M059J (cell line): ENCODE measurements at regions not wholly inside any gene's neighbourhood (a gene's known extent, or its start where the extent isn't known, plus 50 kb on each side); places are given as distances from the start of the nearest gene placed in this dataset.
A peak's percentile ranks its signal among the peaks of the same experiment; 100 is the strongest.
"Not testable (repeated sequence)": the region's sequence is repeated elsewhere in the genome, so short reads cannot be mapped to it uniquely, and the experiment has no call there.

Experiments used
- DNase-seq: peaks from one replicate; pipeline ENCODE4 v3.0.0-alpha.2; 2012; ENCODE audit warnings: low read depth

- DNase-seq, result peak; percentile 73
Measured at GRCh38 chr14:53670701-53671100, 285.9 kb downstream of the BMP4 start.

GRCh38 chr14:53668897-53669296 is 287.7 kb downstream of the BMP4 start:
- DNase-seq, result peak; percentile 61

GRCh38 chr14:53663709-53664108 is 292.9 kb downstream of the BMP4 start:
- peak; percentile 37 for DNase-seq

- DNase-seq, result no peak
Measured at GRCh38 chr14:53655080-53655785, 301.4 kb downstream of the BMP4 start.

DNA sequence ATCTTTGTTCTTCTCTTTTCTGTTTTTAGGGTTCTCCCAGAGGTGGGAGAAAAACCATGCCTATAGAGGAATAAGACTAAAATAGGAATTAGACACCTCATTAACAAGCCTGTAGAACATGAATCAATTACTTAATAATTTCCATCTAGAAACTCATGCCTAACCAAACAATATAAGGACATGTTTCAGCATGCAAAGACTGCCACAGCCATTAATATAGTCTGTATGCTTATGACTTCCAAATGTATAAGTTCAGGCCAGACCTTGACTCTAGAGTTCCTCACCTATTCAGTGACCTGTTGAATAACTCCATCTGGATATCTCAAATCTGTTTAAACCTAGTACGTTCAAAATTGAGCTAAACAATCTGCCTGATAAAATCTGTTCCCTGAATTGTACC is 304.6 kb downstream of the BMP4 start:
- DNase-seq, result no peak

DNA sequence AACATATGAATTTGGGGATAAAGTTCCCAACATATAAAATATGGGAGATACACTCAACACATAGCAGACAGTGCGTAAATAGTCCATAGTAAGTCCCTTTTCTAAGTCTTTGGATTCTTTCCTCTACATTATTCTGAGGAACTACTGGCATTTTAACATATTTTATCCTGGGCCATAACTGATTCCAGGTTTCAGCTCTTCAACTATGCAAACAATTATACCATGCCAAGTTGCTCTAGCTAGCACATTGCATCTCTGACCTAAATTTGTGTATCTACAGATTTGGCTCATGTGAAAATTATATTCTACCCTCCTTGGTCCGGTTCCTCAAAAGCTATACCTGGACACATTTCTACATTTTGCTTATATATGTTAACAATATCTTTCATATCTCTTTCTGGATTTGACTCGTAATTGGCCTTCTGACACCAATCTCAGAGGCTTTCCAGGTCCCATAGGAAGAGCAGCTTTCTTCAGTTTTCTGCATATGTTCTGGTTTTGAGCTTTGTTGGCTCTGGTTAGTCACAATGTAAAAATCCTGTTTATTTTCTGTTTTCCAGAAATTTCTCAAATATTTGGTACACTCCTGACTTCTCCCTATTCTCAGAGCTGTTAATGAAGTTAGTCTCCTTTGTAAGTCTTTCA is 305.4 kb downstream of the BMP4 start:
- DNase-seq, result no peak

DNA sequence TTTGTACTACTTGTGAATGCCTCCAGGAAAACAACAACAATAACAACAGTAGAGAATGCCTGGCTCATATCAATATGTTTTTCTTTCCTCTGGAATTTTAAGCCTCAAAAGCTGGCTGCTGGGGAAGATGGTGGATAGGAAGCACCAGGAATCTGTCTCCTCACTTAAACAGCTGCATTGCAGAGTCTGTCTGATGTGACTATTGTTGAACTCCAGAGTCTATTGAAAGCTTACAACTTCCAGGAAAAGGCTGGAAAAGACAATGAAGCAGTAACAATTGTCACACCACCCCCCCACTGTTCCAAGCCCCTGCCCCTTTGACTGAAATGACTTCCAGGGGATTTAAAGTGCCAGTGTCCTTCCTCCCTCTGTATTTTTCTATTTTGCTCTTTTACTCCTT is 309.7 kb downstream of the BMP4 start:
- no peak for DNase-seq

- DNase-seq, result peak; percentile 44
Measured at GRCh38 chr14:53640695-53641094, 315.9 kb downstream of the BMP4 start.

DNA sequence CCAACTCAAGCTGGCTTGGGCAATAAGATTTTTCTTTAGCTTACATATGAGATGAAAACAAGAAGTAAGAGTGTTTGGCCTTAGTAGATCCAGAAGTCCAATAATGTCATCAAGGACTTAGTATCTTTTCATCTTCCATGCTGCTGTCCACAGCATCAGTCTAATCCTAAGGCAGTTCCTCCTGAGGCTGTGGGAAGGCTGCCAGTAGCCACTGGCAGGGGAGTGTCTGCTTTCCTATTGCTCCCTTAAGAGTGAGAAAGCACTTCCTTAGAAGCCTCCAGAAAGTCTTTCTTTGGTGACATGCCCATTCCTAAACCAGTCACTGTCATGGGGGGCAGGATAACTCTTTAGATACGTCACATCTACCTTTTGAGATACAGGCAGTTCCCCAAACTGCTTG is 317.7 kb downstream of the BMP4 start:
- DNase-seq, result peak; percentile 33

- no peak for DNase-seq
Measured at GRCh38 chr14:53634793-53635192, 321.8 kb downstream of the BMP4 start.

DNA sequence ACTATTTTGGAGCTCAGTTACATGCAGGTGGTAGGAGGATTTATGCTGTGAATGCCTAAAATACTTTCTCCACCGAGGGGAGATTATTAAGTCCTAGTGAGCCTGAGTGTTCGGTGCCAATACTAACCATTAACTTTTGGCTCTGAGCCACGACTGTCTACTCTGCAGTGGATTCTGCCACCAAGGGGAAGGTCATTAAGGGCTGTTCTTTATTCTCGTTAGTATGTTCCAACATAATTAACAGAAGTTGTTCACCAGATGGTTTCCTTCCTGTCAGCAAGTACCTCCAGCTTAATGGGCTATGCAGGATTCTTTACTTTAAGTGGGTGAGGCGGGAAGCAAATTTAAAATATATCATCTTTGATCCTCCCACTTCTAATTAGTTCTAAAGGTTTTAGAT is 326.3 kb downstream of the BMP4 start:
- no peak for DNase-seq

DNA sequence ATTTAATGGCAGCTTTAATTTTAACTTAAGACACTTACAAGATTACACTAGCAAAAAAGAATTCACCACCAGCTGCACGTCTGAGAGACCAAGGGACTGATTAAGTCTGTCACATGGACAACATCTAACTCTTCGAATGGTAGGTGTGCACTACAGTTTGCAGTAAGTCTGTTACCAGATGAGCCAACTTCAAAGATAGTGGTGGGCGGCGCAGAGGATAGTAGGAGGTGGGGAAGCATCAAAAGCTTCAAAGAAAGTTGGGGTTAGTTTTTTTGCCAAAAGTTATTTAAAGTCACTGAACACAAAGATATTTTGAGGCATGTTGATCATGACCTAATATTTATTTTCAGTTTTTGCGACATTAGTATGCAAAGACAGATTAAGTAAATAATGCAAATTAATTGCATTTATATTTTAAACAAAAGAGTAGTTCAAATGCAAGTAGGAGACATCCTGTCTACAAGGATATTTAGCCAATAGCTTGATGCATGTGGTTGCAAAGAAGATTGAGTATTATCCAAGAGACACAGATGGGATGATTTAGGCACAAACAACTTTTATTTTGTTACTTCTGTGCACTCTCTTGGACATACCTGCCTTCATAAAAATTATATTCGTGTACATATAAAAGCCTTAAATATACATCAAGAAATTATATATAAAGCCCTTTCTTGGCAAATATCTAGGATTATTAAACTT is 327.7 kb downstream of the BMP4 start:
- no peak for DNase-seq

DNA sequence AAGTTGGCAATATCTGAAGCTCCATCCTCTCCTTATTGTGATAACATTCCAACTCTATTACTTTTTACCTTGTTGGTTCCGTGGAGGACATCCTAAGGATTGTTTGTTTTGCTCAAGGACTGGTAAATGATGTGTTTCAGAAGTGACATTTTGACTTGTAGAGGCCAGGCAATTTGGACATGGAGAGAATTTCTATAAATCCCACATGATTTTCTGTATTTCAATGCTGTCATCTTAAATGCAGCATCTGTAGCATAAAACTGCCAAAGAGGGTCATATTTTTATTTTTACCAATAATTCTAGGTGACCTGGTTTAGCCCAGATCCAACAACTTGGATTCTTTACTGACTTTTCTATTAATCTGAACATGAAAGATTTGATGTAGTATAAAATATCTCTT is 328.4 kb downstream of the BMP4 start:
- no peak for DNase-seq

DNA sequence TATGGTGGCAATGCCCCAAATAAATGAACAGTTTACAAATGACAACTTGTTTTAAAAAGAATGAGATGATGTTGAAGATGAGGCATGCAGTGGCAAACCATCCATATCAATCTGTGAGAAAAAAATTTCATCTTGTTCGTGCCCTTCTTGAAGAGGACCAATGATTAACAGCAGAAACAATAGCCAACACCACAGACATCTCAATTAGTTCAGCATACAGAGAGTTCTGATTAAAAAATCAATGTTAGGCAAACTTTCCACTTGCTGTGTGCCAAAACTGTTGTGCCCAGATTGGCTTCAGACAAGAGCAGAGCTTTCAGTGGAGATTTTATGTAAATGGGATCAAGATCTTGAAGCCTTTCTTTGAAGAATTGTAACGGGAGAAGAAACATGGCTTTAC is 329.9 kb downstream of the BMP4 start:
- DNase-seq, result no peak

DNA sequence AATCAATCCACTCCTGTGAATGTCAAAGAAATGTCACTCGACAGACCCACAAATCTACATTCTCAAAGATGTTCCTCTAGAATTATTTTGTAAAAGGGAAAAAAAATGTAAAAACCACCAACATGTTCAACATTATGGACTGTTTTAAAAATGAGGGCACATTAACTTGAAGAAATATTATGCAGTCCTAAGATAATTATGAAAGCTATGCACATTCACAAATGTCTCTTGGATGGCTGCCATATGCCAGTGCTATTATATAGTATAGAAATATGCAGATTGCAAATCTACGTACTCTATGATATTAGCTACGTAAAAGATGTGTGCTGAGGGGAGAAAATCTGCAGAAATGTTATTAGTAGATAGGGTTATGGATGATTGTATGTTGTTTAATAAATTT is 334.2 kb downstream of the BMP4 start:
- no peak for DNase-seq

GRCh38 chr14:53621921-53622320 is 334.7 kb downstream of the BMP4 start:
- DNase-seq, result no peak

DNA sequence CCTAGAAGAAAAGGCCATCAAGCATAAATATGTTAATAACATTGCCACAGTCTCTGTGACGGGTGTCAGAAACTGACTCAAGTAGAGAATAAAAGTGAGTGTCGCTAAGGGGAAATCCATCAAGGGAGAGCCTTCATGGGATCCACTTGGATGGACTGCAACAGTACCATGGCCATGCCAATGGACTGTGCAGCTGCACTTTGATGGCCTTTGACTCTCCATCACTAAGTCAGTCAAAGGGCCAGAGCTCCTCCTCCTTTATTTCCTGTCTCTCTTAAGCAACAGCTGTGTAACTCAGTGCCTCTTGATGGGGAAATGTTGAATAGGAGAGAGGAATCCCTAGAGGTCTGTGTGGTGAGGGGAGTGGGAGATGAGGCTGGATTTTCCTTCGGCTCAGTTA is 335.2 kb downstream of the BMP4 start:
- no peak for DNase-seq

DNA sequence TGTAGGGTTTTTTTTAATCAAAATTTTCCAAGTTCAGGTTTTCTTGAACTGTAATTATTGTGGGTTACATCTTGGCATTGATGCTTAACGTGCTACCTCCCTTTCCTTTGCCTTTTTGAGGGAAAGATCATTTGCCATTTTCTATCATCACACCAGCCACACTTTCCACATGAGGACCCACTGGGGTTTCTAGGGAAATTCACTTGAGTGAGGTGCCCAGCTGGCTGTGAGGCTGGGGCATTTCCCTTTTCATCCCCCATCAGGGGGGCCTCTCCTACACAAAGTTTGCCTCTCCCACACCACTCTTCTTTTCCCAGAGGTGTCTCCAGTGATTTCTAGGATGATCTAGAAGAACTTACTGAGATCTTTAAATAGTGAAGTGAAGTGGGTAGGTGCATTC is 335.7 kb downstream of the BMP4 start:
- DNase-seq, result no peak

- peak; percentile 7 for DNase-seq
Measured at GRCh38 chr14:53620317-53620716, 336.3 kb downstream of the BMP4 start.

GRCh38 chr14:53619691-53620231 is 336.9 kb downstream of the BMP4 start:
- peak; percentile 21 for DNase-seq

GRCh38 chr14:53616536-53616935 is 340.1 kb downstream of the BMP4 start:
- not testable (repeated sequence) for DNase-seq

DNA sequence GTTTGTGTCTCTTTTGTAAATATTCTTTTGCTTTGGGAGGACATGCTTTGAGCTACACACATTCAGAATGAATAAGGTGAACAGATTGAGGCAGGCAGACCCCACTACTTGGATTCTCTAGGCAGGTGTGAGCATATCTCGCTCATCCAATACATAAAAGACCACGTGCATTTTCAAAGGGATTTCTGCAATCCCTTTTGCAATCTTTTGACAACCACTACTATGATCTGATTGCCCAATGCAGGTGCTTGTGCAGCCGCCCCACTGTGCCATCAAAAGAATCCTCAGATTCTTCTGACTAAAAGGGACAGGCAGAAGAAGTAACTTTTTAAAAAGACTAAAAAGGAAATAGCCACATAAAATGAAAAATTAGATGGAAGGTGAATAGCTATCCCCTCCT is 341.4 kb downstream of the BMP4 start:
- DNase-seq, result no peak
